Common myeloid progenitor, CD34-positive (primary cell): ENCODE measurements at regions not wholly inside any gene's neighbourhood (a gene's known extent, or its start where the extent isn't known, plus 50 kb on each side); places are given as distances from the start of the nearest gene placed in this dataset.

Experiments used
- CTCF ChIA-PET: fragments of 350-600 bp; sonication (Branson Sonifier 250); formaldehyde crosslinking; loops from one replicate; lab custom pipeline; 2021; ENCODE audit warnings: antibody characterized with exemption; lab: Charles Lee
- POLR2A ChIA-PET: fragments of 350-600 bp; sonication (Branson Sonifier 250); formaldehyde crosslinking; loops from one replicate; lab custom pipeline; 2021; ENCODE audit warnings: antibody characterized with exemption; lab: Charles Lee
- DNase-seq, 3 donors: peaks; one replicate each; pipeline versions ENCODE4 v3.0.0 to v3.0.0-alpha.2; 2013
- H3K27ac ChIP-seq, 2 experiments: 1 replicate in 1 of 2; 2 replicates in 1 of 2; pipeline ENCODE4 v1.7.0; 2013; ENCODE audit warnings: inconsistent platforms in 2 of 2, low read length in 2 of 2, mild to moderate bottlenecking in 2 of 2, low read depth in 1 of 2, moderate library complexity in 1 of 2; ENCODE audit not compliant: severe bottlenecking in 2 of 2, insufficient read depth in 1 of 2, poor library complexity in 1 of 2
- H3K27me3 ChIP-seq, 5 experiments: replicated peaks in 2 of 5; 1 replicate in 3 of 5; 2 replicates in 2 of 5; pipeline versions ENCODE4 v1.6.1 to v1.7.0; 2013; ENCODE audit warnings: low read length in 4 of 5, mild to moderate bottlenecking in 2 of 5, moderate library complexity in 2 of 5, inconsistent platforms in 1 of 5; ENCODE audit not compliant: insufficient read depth in 5 of 5, control insufficient read depth in 4 of 5
- H3K36me3 ChIP-seq, 4 experiments: 1 replicate in 2 of 4; 2 replicates in 2 of 4; pipeline versions ENCODE4 v1.6.1 to v1.7.0; 2013; ENCODE audit warnings: low read length in 3 of 4, control low read depth in 1 of 4, mild to moderate bottlenecking in 1 of 4; ENCODE audit not compliant: control insufficient read depth in 4 of 4, insufficient read depth in 4 of 4
- H3K4me1 ChIP-seq, 4 experiments: 1 replicate in 3 of 4; 2 replicates in 1 of 4; pipeline versions ENCODE4 v1.6.1 to v1.7.1; 2013; ENCODE audit warnings: low read length in 3 of 4, mild to moderate bottlenecking in 3 of 4, control low read depth in 1 of 4, inconsistent platforms in 1 of 4, moderate library complexity in 1 of 4; ENCODE audit not compliant: control insufficient read depth in 4 of 4, insufficient read depth in 4 of 4; ENCODE audit errors: control extremely low read depth in 1 of 4
- H3K4me3 ChIP-seq, 7 experiments: 1 replicate in 4 of 7; 2 replicates in 3 of 7; pipeline versions ENCODE4 v1.5.1 to v1.7.0; 2013; ENCODE audit warnings: mild to moderate bottlenecking in 7 of 7, low read length in 6 of 7, moderate library complexity in 6 of 7, inconsistent platforms in 2 of 7, low read depth in 2 of 7, control low read depth in 1 of 7; ENCODE audit not compliant: insufficient read depth in 4 of 7, control insufficient read depth in 1 of 7; ENCODE audit errors: extremely low read depth in 1 of 7
- H3K9me3 ChIP-seq, 5 experiments: 1 replicate in 4 of 5; 2 replicates in 1 of 5; pipeline versions ENCODE4 v1.6.1 to v1.7.1; 2013; ENCODE audit warnings: low read length in 4 of 5, mild to moderate bottlenecking in 2 of 5, inconsistent platforms in 1 of 5, low read depth in 1 of 5, moderate library complexity in 1 of 5; ENCODE audit not compliant: control insufficient read depth in 4 of 5, insufficient read depth in 2 of 5; ENCODE audit errors: control extremely low read depth in 1 of 5
- WGBS: methylation state at CpG from one replicate; pipeline ENCODE4 v1.1.5; 2013; ENCODE audit not compliant: insufficient coverage; 5-methylcytosine and 5-hydroxymethylcytosine counted together

DNA sequence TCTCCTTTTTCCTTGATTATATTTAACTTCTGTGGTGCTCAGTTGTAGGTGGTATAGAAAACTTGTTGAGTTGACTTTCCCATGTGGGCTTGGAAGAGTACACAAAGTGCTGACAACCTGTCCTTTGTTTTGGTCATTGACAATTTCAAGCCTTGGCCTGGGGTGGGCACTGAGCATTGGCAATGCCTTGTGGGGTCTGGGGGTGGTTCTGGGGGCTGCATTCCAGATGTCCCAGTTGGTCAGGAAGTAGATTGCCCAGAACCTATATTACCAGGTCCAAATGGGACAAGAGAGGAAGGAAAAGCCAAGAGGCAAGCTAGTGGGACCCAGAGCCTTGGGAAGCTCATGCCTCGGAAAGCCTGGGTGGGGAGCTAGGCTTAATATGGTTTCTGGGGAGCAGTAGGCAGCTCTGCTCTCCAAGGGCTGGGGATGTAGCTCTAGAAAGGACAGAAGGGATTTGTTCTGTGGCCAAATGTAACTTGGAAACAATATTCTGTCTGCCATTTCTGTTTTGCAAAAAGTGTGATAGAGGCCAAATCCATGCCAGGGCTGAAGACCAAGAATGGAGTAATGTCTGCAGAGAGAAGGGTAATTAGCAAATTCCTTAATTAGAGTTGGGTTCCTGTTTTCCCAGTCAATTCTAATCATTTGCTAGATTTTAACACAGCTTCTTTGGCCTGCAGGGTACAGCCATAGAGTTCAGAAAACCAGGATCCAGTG, 87.4 kb downstream of the SLC4A3 start:
- WGBS = 100% methylated on average over 1 of the region's 1 CpG
- H3K27ac ChIP-seq = no peak overlapping the region
- H3K9me3 ChIP-seq = no peaks in the 10 kb centered on the region
- no peaks in the 10 kb centered on the region for H3K4me1 ChIP-seq
- no peak for DNase-seq
- H3K4me3 ChIP-seq = no peak overlapping the region
- no peaks in the 10 kb centered on the region for H3K36me3 ChIP-seq
- POLR2A ChIA-PET = no interaction called here
- CTCF ChIA-PET = no interaction called here
- H3K27me3 ChIP-seq = peaks cover 0 to 5% (median 0%) of the 10 kb centered on the region in 5 experiments

DNA sequence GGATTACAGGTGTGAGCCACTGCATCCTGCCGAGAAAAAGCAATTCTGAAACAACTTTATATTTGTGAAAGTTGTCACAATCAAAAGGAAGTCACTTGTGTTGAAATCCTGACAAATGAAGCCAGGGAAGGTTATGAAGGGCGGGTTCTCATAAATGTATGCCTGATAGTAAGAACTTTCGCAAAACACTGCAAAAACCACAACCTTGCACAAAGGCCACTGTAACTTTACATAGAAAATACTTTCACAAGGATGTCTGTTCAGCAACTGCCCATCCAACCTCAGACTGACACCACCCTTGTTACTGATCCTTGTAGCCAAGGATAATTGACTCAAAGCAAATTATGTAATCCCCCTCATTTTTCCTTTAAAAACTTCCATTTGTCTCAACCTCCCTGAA, 90.6 kb downstream of the SLC4A3 start:
- H3K9me3 ChIP-seq = no peaks in the 10 kb centered on the region
- H3K27ac ChIP-seq = no peak overlapping the region
- ChIA-PET CTCF (no interaction called here), POLR2A (no interaction called here)
- no peaks in the 10 kb centered on the region for H3K36me3 ChIP-seq
- no peak overlapping the region for H3K4me3 ChIP-seq
- WGBS = 88% methylated on average over 1 of the region's 3 CpGs
- no peak for DNase-seq
- H3K4me1 ChIP-seq = no peaks in the 10 kb centered on the region
- H3K27me3 ChIP-seq = peaks cover 0 to 5% (median 0%) of the 10 kb centered on the region in 5 experiments

DNA sequence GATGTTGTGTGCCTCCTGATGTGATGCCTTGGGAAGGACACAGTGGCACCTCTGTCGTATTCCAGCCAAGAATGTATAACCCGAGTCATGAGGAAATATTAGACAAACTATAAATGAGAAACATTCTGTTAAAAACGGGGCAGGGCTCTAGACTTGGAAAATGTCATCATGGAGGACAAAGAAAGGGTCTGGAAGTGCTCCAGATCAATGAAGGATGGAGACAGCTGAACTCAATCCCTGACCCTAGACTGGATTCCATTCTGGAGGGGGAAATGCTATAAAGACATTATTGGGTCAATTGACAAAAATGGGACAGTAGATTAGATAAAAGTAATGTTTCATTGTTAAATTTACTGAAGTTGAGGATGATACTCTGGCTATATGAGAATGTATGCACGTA, 92.1 kb downstream of the SLC4A3 start:
- WGBS = 100% methylated on average over 4 of the region's 4 CpGs
- CTCF ChIA-PET = no interaction called here

DNA sequence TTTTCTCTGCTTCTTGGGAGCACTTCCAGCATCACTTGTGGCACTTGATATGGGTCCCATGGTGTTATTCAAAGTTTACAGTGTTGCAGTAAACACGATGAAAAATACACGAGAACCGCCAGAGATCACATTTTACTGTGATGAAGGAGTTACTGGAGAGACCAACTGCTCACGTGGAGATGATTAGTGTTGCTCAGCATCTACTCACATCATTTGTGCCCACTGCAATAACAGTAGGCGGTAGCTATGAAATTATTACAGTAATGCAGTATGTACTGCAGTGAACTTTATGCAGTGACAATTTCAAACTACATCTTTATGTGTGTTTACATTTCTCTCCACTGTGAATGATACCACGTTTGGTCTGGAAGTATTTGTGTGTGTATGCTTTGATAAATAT, 93.5 kb downstream of the SLC4A3 start:
- POLR2A ChIA-PET = no interaction called here
- 87% methylated on average over 3 of the region's 6 CpGs for WGBS
- no peak for DNase-seq

More for the DNA sequence above, 92.1 kb downstream of the SLC4A3 start:
- no peaks in the 10 kb centered on the region for H3K36me3 ChIP-seq
- H3K4me1 ChIP-seq = no peaks in the 10 kb centered on the region
- DNase-seq = no peak
- H3K4me3 ChIP-seq = no peak overlapping the region
- no peak overlapping the region for H3K27ac ChIP-seq
- H3K9me3 ChIP-seq = no peaks in the 10 kb centered on the region
- peaks cover 0 to 5% (median 0%) of the 10 kb centered on the region in 5 experiments for H3K27me3 ChIP-seq
- POLR2A ChIA-PET = no interaction called here

GRCh38 chr2:219722276-219722879, 94.9 kb downstream of the SLC4A3 start:
- Histone ChIP-seq H3K27me3 (peaks cover 0 to 3% (median 2%) of the 10 kb centered on the region in 5 experiments), H3K27ac (no peak overlapping the region), H3K9me3 (peaks cover 0 to under 1% (median 0%) of the 10 kb centered on the region in 5 experiments), H3K4me3 (no peak overlapping the region), H3K4me1 (no peaks in the 10 kb centered on the region), H3K36me3 (no peaks in the 10 kb centered on the region)
- POLR2A ChIA-PET = no interaction called here
- no peak for DNase-seq
- 96% methylated on average over 9 of the region's 10 CpGs for WGBS
- CTCF ChIA-PET = interaction anchor here (1.2 kb wide), 1 partner anchor 13 kb away, joined by 3 read pairs; no protein-coding TSS in a partner anchor

More for the DNA sequence above, 93.5 kb downstream of the SLC4A3 start:
- H3K36me3 ChIP-seq = no peaks in the 10 kb centered on the region
- no peaks in the 10 kb centered on the region for H3K9me3 ChIP-seq
- no peaks in the 10 kb centered on the region for H3K4me1 ChIP-seq
- H3K27ac ChIP-seq = no peak overlapping the region
- CTCF ChIA-PET = no interaction called here
- no peak overlapping the region for H3K4me3 ChIP-seq
- H3K27me3 ChIP-seq = peaks cover 0 to 3% (median 1%) of the 10 kb centered on the region in 5 experiments

DNA sequence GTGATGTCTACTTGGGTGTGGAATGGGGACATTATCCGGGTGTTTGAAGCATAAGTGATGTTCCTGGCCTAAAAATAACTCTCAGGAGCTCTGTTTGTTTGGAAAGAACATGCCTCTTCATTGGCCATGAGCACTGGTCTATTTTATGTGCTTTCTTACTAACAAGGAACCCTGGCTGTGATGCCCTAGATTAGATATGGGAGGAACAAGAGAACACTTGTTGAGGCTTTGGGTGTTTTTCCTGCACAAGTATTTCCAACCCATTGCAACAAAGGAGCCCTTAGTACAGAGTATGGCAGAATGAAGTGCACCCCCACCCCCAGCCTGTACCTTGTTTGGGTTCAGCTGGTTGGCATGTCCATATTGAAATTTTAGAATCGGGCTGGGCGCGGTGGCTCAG, 95.9 kb downstream of the SLC4A3 start:
- H3K4me1 ChIP-seq = no peaks in the 10 kb centered on the region
- H3K9me3 ChIP-seq = peaks cover 0 to 1% (median 0%) of the 10 kb centered on the region in 5 experiments
- peaks cover 0 to 3% (median 2%) of the 10 kb centered on the region in 5 experiments for H3K27me3 ChIP-seq
- CTCF ChIA-PET = interaction anchor here (1.2 kb wide), 1 partner anchor 12 kb away, joined by 3 read pairs; no protein-coding TSS in a partner anchor
- no peak overlapping the region for H3K27ac ChIP-seq
- WGBS = 96% methylated on average over 4 of the region's 4 CpGs
- no peak for DNase-seq
- no peak overlapping the region for H3K4me3 ChIP-seq
- H3K36me3 ChIP-seq = no peaks in the 10 kb centered on the region
- POLR2A ChIA-PET = no interaction called here

- H3K4me1 ChIP-seq = no peaks in the 10 kb centered on the region
- 88% methylated on average over 1 of the region's 1 CpG for WGBS
- CTCF ChIA-PET = no interaction called here
- peaks cover 0 to 3% (median under 1%) of the 10 kb centered on the region in 5 experiments for H3K27me3 ChIP-seq
- POLR2A ChIA-PET = no interaction called here
- DNase-seq = no peak
- H3K4me3 ChIP-seq = no peak overlapping the region
- peaks cover 0 to 1% (median 0%) of the 10 kb centered on the region in 5 experiments for H3K9me3 ChIP-seq
- H3K27ac ChIP-seq = no peak overlapping the region
- H3K36me3 ChIP-seq = no peaks in the 10 kb centered on the region
Measured at GRCh38 chr2:219724628-219725027, 97.2 kb downstream of the SLC4A3 start.
